Kidney capillary endothelial cell (primary cell): ENCODE measurements at regions not wholly inside any gene's neighbourhood (a gene's known extent, or its start where the extent isn't known, plus 50 kb on each side); places are given as distances from the start of the nearest gene placed in this dataset.
"Not testable (repeated sequence)": the region's sequence is repeated elsewhere in the genome, so short reads cannot be mapped to it uniquely, and the experiment has no call there.

Source experiments
- DNase-seq: peaks from one replicate; pipeline ENCODE4 v3.0.0-alpha.2; 2018; ENCODE audit warnings: low spot score

DNA sequence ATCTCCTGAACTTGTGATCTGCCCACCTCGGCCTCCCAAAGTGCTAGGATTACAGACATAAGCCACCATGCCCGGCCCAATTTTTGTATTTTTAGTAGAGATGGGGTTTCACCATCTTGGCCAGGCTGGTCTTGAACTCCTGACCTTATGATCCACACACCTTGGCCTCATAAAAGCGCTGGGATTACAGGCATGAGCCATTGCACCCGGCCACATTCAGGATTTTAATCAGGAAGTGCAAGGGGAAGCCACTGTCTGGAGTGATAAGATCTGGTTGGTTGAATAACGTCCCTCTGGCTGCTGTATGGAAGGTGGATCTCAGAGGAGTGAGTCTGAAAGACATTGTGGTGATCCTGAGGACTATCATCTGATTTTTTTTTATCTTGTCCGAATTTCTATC is 196.3 kb upstream of the ARL4C start:
- DNase-seq: not testable (repeated sequence)

DNA sequence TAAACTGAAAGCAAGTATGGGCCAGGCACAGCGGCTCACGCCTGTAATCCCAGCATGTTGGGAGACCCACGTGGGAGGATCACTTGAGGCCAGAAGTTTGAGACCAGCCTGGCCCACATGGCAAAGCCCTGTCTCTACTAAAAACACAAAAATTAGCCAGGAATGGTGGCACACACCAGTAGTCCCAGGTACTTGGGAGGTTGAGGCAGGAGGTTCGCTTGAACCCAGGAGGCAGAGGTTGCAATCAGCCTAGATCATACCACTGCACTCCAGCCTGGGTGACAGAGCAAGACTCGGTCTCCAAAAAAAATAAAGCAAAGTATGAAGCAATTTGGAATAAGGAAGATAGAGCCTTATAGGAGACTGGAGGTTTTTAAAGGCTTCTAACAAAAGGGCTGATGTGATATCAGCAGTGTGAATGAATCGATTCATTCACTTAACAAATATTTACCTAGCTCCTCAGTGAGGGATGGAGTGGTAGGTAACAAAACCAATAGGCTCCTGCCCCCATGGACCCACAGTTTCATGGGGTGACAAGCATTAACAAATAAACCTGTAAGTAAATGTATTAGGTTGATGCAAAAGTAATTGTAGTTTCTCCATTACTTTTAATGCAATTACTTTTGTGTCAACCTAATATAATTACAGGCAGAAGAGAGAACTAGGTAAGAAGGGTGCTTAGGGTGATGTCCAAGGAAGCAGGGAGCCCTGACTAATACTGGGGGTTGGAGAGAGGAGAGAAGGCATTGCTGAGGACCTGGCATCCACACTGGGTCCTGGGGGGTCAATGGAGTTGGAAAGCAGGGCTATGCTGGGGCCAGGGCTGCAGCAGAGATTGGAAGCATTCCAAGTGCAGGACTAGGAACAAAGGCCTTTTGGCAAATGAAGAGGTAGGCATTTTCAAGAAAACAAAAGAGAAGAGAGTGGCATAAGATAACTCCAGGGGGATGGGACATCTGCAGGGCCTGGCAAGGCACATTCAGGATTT is 195.4 kb upstream of the ARL4C start:
- no peak for DNase-seq

DNA sequence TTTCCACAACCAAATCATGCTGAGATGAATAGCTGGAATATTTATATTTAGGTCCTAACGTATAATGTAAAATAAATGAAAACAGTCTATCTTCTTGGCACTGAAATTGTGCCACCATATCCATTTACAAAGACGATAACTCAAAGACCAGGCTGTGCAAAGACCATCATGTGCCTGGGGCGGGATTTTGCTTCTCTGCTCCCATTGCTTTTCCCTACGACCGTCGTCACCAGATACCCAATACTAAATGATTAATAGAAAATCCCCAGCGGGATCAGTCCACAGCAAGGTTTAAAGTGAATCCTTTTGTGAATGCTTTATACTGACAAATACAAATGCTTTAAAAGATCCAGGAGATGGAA is 194.3 kb upstream of the ARL4C start:
- no peak for DNase-seq

DNA sequence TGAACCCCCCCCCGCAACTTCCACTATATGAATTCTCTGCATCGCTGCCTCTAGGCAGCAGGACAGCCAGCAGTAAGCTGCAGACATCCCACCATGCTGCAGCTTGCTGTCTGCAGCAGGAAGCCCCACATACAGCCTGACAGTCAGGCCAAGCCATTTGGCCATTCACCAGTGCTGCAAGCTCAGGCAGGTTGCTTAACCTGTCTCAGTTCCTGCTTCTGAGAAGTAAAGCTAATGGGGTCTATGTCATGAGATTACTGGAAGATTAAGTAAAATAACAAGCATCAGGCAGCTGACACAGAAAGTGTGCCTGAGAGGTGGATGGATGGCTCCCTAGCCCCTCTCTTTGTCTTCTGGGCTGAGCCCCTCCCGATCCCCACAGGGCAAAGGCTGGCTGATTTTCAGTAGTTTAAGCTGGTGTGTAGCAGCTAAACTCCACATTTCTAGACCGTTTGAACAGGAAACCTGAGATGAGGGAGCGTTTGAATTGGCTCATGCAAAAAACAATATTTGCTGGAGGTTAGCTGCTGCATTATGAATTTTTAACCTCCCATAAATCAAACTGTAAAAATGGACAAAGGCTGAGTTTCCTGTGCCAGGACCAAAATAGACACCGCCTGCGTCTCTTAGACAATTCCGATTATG is 193.8 kb upstream of the ARL4C start:
- peak; percentile 67 for DNase-seq

DNA sequence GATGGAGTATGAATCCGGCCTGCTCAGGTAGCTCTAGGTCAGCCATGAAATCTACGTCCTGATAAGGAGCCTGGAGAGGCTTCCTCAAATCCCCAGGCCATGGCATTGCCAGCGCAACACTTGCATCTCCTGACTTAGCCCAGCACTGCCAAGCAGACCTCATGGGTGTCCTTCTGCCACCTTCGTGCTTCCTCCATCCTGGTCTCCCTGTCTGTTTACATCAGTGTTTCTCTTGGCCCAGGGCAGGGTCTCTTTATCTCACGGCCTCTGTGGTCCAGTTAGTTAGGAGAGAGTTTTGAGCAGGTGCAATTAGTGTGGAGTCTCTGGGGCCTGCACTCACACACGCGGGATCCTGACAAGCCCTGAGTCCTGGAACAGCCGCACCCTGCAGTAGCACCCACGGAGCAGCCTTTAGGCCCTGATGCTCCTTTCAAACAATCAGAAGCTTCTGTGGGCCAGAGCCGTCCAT is 193.1 kb upstream of the ARL4C start:
- DNase-seq: no peak

DNA sequence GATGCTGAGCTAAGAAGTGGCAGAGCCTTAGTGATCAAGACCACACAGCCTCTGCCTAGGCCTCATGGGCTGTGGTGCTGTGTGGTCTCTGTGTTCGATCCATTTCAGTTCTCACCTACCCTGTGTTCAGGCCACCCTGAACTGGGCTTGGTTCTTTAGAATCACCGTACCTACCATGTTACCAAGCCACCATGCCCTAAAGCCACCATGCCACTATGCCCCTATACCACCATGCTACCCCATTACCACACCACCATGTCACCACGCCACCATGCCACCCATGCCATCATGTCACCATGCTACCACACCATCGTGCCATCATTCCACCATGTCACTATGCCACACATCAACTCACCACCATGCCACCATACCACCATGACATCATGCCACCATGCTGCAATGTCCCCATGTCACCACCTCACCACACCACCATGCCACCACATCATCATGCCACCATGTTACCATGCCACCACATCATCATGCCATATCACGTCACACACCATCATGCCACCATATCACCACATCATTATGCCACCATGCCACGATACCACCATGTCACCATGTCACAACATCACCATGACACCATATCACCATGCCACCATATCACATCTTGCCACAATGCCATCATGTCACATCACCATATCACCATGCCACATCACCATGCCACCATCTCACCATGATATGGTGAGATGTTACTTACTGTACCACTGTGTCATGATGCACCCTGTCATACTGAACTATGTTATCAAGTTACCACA is 191.0 kb upstream of the ARL4C start:
- DNase-seq: no peak

DNA sequence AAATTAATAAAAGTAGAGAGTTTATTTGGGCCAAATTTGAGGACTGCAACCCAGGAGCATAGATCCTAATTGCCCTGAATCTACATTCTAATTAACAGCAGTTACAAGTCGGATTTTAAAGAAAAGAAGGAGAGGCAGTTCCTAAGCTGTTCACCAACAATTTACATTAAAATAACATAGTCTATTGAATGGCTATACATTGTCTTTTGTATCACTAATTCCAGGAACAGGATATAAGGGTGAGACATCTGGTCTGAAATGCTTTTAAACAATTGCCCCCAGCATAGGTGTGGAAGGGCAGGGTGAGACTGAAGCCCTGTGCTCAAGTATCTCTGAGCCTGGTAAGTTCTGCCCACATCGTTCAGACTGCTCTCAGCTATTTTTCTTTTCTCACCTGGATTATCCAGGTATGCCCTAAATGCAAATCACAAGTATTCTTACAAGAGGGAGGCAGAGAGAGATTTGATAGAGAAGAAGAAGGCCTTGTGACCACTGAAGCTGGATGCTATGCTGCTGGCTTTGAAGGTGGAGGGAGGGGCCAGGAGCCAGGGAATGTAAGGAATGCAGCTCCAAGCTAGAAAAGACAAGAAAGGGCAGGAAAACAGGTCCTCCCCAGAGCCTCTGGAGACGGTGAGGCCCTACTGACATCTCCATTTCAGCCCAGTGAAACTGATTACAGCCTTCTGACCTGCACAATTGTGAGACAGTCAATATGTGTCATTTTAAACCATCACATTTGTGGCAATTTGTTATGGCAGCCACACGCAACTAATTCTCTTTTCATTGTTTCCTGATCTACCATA is 189.4 kb upstream of the ARL4C start:
- no peak for DNase-seq

DNA sequence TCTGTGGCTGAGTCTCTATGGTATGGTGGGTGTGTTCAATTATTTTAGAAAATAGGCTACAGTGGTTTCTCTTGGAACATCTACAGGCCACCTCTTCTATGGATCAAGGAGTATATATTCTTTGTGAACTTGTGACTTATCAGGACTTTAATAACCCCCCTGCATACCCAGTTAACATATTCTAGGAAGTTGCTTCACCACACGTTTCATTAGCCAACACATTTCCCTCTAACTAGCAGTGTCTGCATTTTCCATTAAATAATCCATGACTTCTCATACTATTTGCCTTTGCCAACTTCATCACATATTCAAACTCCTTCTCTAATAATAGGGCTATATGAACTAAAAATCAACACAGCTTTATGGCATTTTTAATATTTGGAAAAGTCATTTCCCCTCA is 187.6 kb upstream of the ARL4C start:
- no peak for DNase-seq

DNA sequence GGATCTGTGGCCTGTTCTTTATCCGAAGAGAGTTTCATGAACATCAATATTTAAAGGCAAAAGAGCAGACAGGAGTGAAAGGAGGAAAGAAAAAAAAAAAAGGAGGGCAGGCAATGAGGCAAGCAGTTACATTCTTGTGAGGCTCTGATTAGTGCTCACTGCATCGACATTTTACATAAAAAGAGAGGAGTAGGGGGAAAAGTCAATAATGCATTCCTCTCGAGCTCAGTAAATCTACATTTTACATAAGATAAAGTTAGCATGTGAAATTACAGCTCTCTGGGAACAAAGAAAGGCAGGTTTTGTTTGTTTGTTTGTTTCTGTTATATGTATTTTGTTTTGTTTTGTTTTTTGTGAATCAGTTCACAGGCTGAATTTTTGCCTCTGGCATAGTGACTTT is 187.1 kb upstream of the ARL4C start:
- no peak for DNase-seq

DNA sequence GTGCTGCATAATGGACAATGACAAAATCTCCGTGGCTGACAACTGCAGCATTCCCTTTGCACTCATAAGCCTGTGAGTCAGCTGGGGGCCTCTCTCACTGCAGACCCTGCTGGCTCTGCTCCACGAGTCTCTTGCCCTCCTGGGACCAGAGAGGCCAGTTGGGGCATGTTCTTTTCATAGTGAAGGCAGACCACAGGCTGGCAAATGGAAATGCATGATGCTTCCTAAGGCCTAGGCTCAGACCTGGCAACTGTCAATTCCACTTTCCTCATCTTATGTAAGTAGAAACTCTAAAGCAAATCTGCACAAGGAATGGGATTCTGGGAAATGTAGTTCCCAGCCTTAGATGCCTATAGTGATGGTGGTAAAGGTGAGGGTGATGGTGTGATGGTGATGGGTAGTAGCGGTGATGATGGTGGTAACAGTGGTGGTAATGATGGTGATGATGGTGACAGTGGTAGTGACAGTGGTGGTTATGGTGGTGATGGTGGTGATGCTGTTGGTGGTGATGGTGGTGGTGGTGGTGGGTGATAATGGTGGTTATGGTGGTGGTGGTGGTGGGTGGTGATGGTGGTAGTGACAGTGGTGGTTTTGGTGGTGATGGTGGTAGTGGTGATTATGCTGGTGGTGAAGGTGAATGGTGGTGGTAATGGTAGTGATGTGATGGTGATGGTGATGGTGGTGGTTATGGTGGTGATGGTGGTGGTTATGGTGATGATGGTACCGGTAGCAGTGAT is 185.8 kb upstream of the ARL4C start:
- no peak for DNase-seq

DNA sequence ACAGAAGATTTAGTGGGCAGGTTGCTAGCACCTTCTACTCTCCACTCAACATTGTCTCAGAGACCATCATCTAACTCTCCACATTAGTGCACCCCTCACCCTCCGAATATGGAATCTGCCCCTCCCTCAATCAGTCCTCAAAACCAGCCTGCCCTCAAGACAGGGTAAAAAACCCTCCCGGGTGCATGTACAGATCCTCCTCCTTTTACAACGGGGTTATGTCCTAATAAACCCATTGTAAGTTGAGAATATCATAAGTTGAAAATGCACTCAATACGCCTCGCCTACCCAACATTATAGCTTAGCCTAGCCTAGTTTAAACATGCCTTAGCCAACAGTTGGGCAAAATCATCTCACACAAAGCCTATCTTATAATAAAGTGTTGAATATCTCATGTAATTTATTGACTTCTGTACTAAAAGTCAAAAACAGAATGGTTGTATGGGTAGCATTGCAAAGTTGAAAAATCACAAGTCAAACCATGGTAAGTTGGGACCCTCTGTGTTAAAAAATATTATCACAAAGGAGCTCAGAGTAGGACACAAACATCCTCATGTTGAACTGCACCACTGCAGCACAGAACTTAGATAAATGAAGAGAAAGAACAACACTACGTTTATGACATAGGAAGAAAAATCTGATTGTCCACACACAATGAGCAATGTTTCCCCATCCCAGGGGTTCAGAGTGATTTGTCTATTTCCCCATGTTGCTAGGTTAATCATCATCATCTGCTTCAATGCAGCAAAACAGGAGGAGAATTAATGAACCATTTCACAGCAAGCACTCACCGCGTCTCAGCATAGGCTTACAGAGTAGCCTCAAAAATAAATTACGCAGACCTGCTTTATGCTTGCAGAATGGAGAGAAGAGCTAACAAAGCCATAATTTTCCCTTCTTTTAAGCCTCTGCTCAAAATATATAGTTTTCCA is 184.1 kb upstream of the ARL4C start:
- DNase-seq: no peak

DNA sequence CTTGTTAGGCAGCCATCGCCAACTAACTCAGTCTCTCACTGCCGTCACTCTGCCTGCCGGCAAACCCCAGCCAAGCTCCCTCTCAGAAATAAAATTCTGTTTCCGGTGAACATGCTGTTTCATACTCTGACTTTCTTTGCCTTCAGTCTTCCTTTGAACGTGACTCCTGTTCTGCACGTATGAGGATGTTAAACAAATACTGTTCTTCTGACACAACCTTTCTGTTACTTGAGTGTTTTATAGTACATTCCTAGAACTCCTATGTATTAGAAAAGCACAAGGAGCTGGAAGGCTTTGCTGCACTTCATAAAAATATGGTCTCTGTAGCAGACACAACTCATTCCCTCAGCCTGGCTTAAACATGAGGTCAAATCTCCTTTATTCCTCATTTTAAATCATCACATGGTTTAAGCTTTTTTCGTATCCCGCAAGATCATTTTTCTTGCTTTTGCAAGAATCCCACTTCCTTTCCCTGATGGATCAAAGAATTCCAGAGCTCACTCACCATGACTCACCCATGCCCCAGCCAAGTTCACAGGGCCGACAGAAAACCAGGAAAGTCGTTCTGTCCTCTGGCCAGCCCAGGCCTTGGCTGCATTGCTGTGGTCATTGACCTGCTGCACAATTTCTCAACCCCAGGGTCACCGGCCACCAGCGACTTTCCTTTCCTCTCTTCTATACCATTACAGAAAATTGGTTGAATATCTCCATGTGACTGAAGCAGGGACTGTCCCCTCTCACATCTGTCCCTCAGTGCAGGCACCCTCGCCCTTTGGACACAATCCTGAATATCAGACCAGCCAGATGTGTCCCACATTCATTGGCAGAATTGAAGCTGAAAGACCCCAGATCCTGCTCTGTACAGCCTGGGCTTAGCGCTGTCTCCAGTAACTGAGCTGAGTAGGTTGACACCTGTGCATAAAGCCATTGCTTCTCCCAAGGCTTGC is 183.1 kb upstream of the ARL4C start:
- peak; percentile 94 for DNase-seq

DNA sequence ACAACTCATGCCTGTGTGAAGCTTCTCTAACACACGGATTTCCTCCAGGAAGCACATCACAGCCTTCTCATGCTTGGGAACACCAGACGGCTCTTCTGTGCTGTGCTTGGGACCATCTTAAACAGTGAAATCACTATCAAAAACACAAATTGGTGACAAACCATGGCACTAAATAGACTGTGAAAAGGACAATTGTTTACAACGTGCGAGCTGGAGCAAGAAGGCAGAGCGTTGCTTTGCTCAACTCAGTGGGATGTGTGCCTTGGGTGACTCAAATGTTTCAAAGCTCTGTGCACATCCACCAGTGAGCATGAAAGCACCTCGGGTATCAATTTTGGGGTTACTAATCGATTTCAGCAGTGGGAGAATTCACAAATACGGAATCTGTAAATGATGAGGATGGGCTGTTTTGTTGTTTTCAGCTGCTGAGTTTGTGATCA is 182.4 kb upstream of the ARL4C start:
- DNase-seq: no peak

DNA sequence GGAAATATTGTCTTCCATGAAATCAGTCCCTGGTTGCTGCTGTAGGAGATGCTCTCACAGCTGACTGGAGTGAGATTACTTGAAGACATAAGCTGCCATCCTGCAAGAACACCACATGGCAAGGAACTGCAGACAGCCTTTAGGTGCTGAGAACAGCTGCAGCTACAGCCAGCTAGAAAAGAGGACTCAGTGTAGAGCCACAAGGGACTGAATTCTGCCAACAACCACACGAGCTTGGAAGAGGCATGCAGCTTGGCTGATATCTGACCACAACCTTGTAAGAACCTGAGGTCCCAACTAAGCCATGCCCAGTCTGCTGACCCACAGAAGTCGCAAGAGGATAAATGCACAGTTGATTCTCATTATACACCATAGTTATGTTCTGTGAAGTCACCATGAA is 181.8 kb upstream of the ARL4C start:
- DNase-seq: no peak

DNA sequence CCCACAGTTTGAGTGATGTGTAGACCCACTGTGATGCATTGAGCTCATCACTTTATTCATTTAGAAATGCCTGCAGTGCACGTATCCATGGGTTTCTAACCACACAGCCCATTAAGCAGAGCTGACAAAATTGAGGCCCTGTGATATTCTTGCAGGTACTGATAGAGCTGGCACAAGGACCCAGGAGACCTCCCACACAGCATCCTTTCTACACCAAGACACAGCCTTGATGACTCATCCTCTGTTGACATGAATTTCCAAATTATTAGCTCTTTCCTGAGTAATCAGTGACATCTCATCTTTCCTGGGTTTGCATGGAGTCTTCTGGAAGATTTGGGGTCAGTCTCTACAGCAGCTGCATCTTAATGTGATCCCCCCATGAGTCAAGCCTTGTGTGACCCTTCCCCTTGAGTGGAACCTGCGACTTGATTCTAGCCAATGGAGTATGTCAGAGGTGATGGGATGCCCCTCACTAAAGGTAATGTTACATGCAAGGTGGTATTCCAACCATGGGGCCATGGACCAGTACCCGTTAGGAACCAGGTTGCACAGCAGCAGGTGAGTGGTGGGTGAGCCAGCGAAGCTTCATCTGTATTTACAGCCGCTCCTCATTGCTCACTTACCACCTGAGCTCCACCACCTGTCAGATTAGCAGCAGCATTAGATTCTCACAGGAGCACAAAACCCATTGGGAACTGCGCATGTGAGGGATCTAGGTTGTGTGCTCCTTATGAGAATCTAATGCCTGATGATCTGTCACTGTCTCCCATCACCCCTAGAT is 181.1 kb upstream of the ARL4C start:
- DNase-seq: no peak

DNA sequence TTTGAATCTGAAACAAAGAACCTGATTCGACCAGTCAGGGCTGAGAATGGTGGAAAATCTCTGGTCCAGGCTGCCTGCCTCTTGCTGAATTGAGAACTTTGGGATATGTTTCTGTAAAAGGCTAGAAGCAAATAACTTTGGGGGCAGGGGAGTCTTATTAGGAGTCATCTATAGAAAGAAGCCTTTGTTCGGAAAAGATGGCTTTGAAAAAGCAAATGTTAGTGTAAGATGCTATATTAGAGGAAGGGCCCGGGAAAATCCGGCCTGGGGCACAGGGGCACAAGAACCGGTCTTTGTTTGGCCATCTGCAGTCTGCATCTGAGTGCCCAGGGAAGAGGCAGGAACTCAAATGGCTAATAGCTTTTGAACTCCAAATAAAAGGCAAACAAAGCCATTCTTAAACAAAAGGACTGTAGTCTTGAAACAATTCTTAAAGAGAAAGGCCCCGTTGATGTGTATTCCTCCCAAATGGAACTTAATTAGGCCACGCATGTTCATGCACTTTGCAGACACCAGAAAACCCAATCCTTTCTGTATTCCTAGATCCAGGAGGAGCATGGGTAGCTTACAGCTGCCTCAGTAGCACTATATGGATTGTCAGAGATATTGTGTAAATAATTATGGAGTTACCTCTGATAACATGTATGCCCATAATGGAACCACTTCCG is 180.0 kb upstream of the ARL4C start:
- DNase-seq: no peak

DNA sequence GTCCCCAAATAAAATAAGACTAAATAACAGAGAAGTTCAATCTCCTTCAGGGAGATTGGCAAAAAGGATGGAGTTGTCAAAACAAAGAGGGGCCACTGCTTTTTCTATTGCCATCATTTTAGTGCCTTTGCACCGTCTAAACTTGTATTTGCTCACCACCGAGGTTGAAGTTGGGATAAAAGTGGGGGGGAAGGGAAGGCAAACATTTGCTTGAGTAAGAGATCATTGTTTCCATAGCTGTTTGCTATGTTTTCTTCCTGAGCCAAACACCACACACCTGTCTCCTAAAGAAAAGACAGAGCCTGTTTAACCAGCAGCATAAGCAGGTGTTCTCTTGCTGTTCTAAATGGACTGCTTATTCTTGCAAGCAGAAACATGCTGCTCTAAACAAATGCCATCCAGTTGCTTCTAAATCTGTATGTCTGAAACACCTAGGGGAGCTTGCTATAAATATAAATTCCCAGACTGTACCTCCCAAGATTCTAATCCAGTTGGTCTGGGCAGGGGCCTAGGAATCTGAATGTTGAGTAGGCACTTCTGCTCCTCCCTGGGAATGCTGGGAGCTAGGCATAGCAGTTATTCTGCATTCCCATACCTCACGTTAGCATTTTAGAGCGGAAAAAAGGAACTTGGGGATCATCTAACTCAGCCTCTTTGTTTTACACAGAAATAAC is 179.4 kb upstream of the ARL4C start:
- DNase-seq: no peak
